ENCODE measurements at regions not wholly inside any gene's neighbourhood (a gene's known extent, or its start where the extent isn't known, plus 50 kb on each side); places are given as distances from the start of the nearest gene placed in this dataset.

GRCh38 chr1:186620566-186621350 is 59.5 kb downstream of the PTGS2 start:
- DNase-seq (ENCODE audit: low read depth in 1 of 2, low spot score in 1 of 2) = no peak
- no peak for TF ChIP-seq JUND (IDR thresholded peaks at IDR 0.05; ENCODE audit: low read depth)
- in situ Hi-C loops (cut with HindIII; ENCODE audit: low pct_unique_long_range_greater_than_20kb, low sequenced_read_pairs) = no loop called here

DNA sequence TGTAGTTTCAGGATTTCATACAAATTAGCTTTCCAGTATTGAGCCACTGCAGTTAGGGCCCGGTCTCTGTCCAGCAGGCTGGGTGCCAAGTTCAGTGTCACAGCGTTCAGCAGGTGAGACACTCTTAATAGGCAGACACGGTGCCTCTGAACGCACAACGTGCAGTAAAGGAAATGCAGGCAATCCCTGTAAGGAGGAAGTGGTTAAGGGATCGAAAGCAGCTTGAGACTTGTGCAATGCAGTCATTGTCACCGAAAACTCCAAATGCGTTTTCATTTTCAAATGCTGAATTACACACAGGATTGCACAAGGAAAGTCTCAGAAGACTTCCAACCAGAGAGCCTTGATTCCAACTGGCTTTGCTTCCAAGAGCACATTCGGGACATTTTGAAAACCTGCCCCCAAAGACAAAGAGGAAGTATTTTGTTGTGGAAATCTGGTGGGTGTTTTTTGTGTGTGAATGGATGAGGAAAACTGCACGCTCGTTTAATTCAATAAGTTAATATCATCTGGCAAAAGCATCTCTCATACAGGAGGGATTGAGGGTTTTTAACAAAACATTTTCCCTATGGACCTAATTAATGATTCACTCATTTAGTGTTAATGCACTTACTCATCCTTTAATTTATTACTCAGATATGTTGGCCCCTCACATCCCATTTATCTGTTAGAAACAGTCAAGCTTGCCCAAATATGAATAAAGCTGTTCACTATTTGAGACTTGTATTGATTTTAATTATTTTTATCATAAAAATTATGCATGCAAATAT is 61.6 kb downstream of the PTGS2 start:
- no peak for TF ChIP-seq JUND (IDR thresholded peaks at IDR 0.05; ENCODE audit: low read depth)
- in situ Hi-C loops (cut with HindIII; ENCODE audit: low pct_unique_long_range_greater_than_20kb, low sequenced_read_pairs) = no loop called here
- DNase-seq (ENCODE audit: low read depth in 1 of 2, low spot score in 1 of 2) = peak; percentile 44 to 67

- in situ Hi-C loops (cut with HindIII; ENCODE audit: low pct_unique_long_range_greater_than_20kb, low sequenced_read_pairs) = no loop called here
- no peak for TF ChIP-seq JUND (IDR thresholded peaks at IDR 0.05; ENCODE audit: low read depth)
Measured at GRCh38 chr1:186617926-186618325, 62.3 kb downstream of the PTGS2 start.

DNA sequence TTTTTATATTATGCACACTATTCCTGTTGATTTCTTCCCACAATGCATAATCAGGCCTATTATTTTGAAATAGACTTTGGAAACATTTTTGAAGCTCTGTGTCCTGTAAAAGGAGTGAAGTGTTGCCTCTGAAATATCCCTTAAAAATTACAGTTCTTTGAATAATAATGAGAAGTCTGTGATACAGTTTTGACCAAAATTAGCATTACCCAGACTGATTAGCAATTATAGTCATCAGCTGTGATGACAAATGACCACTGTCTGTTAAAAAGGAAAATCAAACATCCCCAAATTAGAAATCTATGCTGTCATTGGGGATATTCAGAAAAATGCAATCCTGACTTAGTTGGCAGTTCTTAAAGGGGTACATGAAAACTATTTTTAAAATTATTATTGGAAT is 63.7 kb downstream of the PTGS2 start:
- no peak for TF ChIP-seq JUND (IDR thresholded peaks at IDR 0.05; ENCODE audit: low read depth)
- DNase-seq (ENCODE audit: low read depth in 1 of 2, low spot score in 1 of 2) = no peak
- in situ Hi-C loops (cut with HindIII; ENCODE audit: low pct_unique_long_range_greater_than_20kb, low sequenced_read_pairs) = no loop called here

More at GRCh38 chr1:186617926-186618325, 62.3 kb downstream of the PTGS2 start:
- peak in 1 of 2 experiments; percentile 40 for DNase-seq (ENCODE audit: low read depth in 1 of 2, low spot score in 1 of 2)

- DNase-seq (ENCODE audit: low read depth in 1 of 2, low spot score in 1 of 2) = no peak
- in situ Hi-C loops (cut with HindIII; ENCODE audit: low pct_unique_long_range_greater_than_20kb, low sequenced_read_pairs) = no loop called here
- TF ChIP-seq JUND (IDR thresholded peaks at IDR 0.05; ENCODE audit: low read depth) = no peak
Measured at GRCh38 chr1:186615332-186615731, 64.9 kb downstream of the PTGS2 start.

DNA sequence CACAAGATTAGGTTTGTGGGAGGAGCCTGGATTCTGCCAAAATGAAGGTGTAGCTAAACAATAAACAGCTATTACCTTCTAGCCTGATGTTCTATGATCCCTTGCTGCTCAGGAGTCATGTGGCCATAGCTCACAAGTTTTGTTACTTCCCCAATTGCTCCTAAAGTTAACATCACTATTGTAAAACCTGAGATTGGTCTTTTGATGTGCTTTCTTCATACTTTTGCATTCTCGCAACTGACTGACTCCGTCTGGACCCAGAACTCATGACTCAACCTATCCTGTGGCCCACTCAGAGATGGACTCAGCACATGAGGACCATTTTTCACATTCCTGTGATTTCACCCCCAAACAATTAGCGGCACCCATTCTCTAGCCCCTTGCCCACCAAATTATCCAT is 69.1 kb downstream of the PTGS2 start:
- in situ Hi-C loops (cut with HindIII; ENCODE audit: low pct_unique_long_range_greater_than_20kb, low sequenced_read_pairs) = no loop called here
- no peak for TF ChIP-seq JUND (IDR thresholded peaks at IDR 0.05; ENCODE audit: low read depth)
- no peak for DNase-seq (ENCODE audit: low read depth in 1 of 2, low spot score in 1 of 2)

- TF ChIP-seq JUND (IDR thresholded peaks at IDR 0.05; ENCODE audit: low read depth) = no peak
- in situ Hi-C loops (cut with HindIII; ENCODE audit: low pct_unique_long_range_greater_than_20kb, low sequenced_read_pairs) = no loop called here
- DNase-seq (ENCODE audit: low read depth in 1 of 2, low spot score in 1 of 2) = no peak
Measured at GRCh38 chr1:186609183-186609582, 71.0 kb downstream of the PTGS2 start.

DNA sequence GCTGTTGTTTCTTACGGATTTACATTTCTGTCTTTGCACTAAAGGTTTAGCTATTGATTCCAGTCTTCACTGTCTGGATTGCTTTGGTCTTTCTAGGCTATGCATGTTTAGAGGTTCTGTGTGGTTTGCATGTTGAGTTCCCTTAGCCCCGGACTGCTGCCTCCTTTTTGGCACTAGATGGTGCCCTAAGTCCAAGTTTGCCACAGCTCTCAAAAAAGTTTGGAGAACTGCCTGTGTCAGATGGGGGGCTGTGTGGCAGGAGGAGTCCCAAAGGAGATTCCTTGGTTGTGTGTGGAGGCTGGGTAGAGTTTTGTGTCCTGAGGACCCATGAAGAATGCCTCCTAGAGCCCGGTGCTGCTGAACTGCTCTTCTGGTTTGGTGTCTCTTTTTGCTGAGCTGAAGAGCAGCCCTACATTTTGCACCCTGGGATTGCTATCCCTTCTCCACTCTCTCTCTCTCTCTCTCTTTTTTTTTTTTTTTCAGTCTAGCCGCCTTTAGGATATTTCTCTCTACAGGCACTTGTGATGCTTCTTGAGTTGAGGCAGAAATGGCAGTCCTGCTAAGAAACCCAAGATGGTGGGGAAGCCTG is 74.4 kb downstream of the PTGS2 start:
- no peak for TF ChIP-seq JUND (IDR thresholded peaks at IDR 0.05; ENCODE audit: low read depth)
- in situ Hi-C loops (cut with HindIII; ENCODE audit: low pct_unique_long_range_greater_than_20kb, low sequenced_read_pairs) = no loop called here
- DNase-seq (ENCODE audit: low read depth in 1 of 2, low spot score in 1 of 2) = peak; percentile 22 to 82

DNA sequence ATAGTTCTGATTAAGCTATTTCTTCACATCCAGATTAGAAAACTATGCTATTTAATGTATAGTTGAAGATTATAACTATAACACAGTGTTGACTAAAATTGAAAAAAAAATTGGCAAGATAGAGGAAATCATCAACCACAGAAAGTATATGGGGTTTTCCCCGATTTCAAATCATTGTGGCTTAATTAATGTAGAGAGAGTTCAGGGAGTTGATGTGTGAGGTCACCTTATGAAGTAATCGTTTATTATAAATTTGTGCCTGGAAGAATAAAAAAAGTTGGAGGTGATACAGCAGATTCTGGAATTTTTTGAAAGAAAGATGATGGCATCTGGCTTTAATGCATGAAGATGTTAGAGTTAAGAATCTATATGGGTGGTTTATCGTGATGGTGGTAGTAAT is 84.3 kb downstream of the PTGS2 start:
- in situ Hi-C loops (cut with HindIII; ENCODE audit: low pct_unique_long_range_greater_than_20kb, low sequenced_read_pairs) = no loop called here
- TF ChIP-seq JUND (IDR thresholded peaks at IDR 0.05; ENCODE audit: low read depth) = no peak
- no peak for DNase-seq (ENCODE audit: low read depth in 1 of 2, low spot score in 1 of 2)

DNA sequence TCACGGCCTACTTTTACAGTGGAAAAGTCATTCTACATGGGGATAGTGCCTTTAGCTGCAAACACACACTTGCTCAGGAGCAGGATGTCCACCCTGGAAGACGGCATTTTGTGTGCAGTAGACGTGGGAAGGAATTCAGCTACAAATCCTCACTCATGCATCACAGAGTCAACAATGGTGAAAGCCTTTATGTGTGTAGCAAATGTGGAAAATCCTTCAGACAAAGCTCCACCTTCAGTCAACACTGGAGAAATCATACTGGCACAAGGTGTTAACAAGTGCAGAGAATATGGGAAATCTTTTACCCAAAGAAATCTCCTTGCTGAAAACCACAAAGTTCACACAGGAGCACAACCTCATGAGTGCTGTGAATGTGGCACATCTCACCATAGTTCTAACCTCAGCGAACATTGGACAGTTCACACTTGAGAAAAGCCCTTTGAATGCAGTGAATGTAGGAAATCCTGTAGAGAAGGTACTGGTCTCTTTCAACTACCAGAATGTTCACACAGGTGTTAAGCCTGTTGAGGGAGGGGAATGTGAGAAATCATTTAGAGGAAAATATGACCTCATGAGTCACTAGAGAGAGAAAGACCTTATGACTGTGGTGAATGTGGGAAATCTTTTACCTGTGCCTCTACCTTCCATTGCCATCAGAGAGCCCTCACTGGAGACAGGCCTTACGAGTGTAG is 101.8 kb downstream of the PTGS2 start:
- in situ Hi-C loops (cut with HindIII; ENCODE audit: low pct_unique_long_range_greater_than_20kb, low sequenced_read_pairs) = no loop called here
- no peak for TF ChIP-seq JUND (IDR thresholded peaks at IDR 0.05; ENCODE audit: low read depth)
- DNase-seq (ENCODE audit: low read depth in 1 of 2, low spot score in 1 of 2) = peak in 1 of 2 experiments; percentile 33

- in situ Hi-C loops (cut with HindIII; ENCODE audit: low pct_unique_long_range_greater_than_20kb, low sequenced_read_pairs) = no loop called here
- DNase-seq (ENCODE audit: low read depth in 1 of 2, low spot score in 1 of 2) = no peak
- no peak for TF ChIP-seq JUND (IDR thresholded peaks at IDR 0.05; ENCODE audit: low read depth)
Measured at GRCh38 chr1:186577633-186578032, 102.6 kb downstream of the PTGS2 start.

GRCh38 chr1:186577216-186577615 is 103.0 kb downstream of the PTGS2 start:
- in situ Hi-C loops (cut with HindIII; ENCODE audit: low pct_unique_long_range_greater_than_20kb, low sequenced_read_pairs) = no loop called here
- peak in 1 of 2 experiments; percentile 42 for DNase-seq (ENCODE audit: low read depth in 1 of 2, low spot score in 1 of 2)
- TF ChIP-seq JUND (IDR thresholded peaks at IDR 0.05; ENCODE audit: low read depth) = no peak

Data from T47D (cell line).